Activated naive CD8-positive, alpha-beta T cell treated with anti-CD3 and anti-CD28 coated beads, Interleukin-2, amount 10 ng/mL, durations not matched to agents 7 days and 5 days (primary cell): ENCODE measurements at regions not wholly inside any gene's neighbourhood (a gene's known extent, or its start where the extent isn't known, plus 50 kb on each side); places are given as distances from the start of the nearest gene placed in this dataset.
A peak's percentile ranks its signal among the peaks of the same experiment; 100 is the strongest.

ENCODE experiments used
- ATAC-seq: fragments of 150-1000 bp; cut with Tn5 transposase; one replicate; pipeline ENCODE4 v1.10.0; 2021; ENCODE audit warnings: low read depth, moderate library complexity
- POLR2A ChIA-PET: fragments of 350-600 bp; sonication (Branson Sonifier 250); formaldehyde crosslinking; loops from one replicate; lab custom pipeline; 2021; ENCODE audit warnings: antibody characterized with exemption; lab: Charles Lee
- DNase-seq: peaks from one replicate; pipeline ENCODE4 v3.0.0; 2021
- H3K27ac Mint-ChIP-seq: one replicate; pipeline ENCODE4 v1.8.0; 2022; ENCODE audit warnings: mild to moderate bottlenecking, mixed read lengths
- H3K27me3 Mint-ChIP-seq: one replicate; pipeline ENCODE4 v1.8.0; 2022; ENCODE audit warnings: mild to moderate bottlenecking, moderate library complexity, mixed read lengths
- H3K36me3 Mint-ChIP-seq: one replicate; pipeline ENCODE4 v1.8.0; 2021; ENCODE audit warnings: mild to moderate bottlenecking, mixed read lengths
- H3K4me1 Mint-ChIP-seq: one replicate; pipeline ENCODE4 v1.8.0; 2021; ENCODE audit warnings: mixed read lengths
- H3K4me3 Mint-ChIP-seq: one replicate; pipeline ENCODE4 v1.8.0; 2022; ENCODE audit warnings: mild to moderate bottlenecking, moderate library complexity, mixed read lengths
- H3K9me3 Mint-ChIP-seq: one replicate; pipeline ENCODE4 v1.8.0; 2021; ENCODE audit warnings: mixed read lengths

DNA sequence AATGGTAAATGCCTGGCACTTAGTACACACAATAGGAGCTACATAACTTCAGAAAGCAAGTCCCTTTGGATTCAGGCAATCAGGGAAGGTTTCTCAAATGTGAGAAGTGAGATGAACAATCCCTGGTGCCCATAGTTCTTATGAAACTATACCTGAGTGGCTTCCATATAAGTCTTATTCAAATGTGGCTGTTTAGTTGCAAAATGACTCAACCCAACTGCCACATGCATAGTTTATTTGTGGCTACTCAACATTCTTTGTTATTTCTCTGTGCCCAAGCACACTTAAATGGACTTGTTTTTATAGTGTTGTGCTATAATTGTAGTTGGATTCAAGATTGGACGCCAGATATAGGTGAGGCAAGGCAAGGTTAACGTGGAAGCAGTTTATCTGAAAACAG is 93.7 kb upstream of the ATXN1 start:
- DNase-seq, result no peak
- ATAC-seq, result no peak
- peaks cover 8% of the 10 kb centered on the region for H3K4me1 Mint-ChIP-seq

GRCh38 chr6:16852671-16853070 is 91.4 kb upstream of the ATXN1 start:
- POLR2A ChIA-PET, result no interaction called here
- Mint-ChIP-seq H3K36me3 (no peaks in the 10 kb centered on the region), H3K9me3 (peaks cover 3% of the 10 kb centered on the region), H3K4me1 (peaks cover 13% of the 10 kb centered on the region), H3K27ac (no peak overlapping the region), H3K27me3 (peaks cover 17% of the 10 kb centered on the region), H3K4me3 (no peak overlapping the region)
- DNase-seq (no peak), ATAC-seq (no peak)

More for the DNA sequence above, 93.7 kb upstream of the ATXN1 start:
- Mint-ChIP-seq H3K27ac (no peak overlapping the region), H3K27me3 (peaks cover 20% of the 10 kb centered on the region), H3K4me3 (no peak overlapping the region), H3K36me3 (peaks cover 1% of the 10 kb centered on the region), H3K9me3 (peaks cover 7% of the 10 kb centered on the region)
- POLR2A ChIA-PET, result no interaction called here

DNA sequence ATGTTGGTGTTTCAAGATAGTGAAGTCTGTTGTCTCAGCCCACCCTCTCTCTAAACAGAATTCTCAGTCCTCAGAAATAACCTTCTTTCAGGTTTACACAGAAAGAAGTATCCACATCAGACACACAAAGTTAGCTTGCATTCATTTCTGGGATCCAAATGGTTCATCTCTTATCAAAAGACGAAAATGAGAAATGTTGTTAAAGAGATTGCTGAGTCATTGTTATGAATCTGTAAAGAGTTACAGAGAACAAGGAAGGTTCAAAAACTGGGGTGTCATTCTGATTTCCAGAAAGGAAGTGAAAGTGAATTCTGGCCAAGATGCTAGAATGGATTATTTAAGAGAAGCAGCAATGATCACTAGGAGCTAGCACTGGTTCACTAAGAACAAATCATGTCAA is 90.5 kb upstream of the ATXN1 start:
- no peak for DNase-seq
- peaks cover 17% of the 10 kb centered on the region for H3K27me3 Mint-ChIP-seq
- POLR2A ChIA-PET, result no interaction called here
- H3K36me3 Mint-ChIP-seq, result no peaks in the 10 kb centered on the region
- no peak for ATAC-seq
- peaks cover 13% of the 10 kb centered on the region for H3K4me1 Mint-ChIP-seq
- no peak overlapping the region for H3K4me3 Mint-ChIP-seq
- H3K27ac Mint-ChIP-seq, result no peak overlapping the region
- H3K9me3 Mint-ChIP-seq, result peaks cover 3% of the 10 kb centered on the region

DNA sequence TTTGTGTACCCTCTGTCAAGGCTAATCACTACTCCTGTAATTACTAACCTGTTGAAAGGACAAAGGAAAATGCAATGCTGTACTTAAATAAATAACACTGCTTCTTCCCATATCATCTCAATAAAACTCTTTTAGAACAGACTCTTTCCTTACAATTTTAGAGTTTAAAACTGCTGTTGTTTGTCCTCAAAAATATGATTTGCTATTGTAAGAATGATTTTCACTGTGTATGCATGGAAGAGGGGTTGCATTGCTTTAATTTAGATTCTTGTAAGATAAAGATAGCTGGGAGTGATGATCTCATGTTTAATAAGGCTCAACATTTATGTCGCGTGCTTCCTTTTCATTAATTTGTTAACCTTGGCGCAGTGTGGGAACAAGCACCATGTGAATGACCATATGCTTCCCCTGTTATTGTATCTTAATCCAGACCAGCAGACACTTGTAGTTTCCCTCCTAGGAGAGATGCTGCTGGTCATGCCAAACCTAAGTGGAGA is 89.8 kb upstream of the ATXN1 start:
- DNase-seq (no peak), ATAC-seq (no peak)
- H3K4me3 Mint-ChIP-seq, result no peak overlapping the region
- POLR2A ChIA-PET, result interaction anchor here (0.7 kb wide), 1 partner anchor 299 kb away, joined by 5 read pairs; no protein-coding TSS in a partner anchor
- H3K9me3 Mint-ChIP-seq, result peaks cover 3% of the 10 kb centered on the region
- peaks cover 13% of the 10 kb centered on the region for H3K4me1 Mint-ChIP-seq
- no peak overlapping the region for H3K27ac Mint-ChIP-seq
- H3K36me3 Mint-ChIP-seq, result no peaks in the 10 kb centered on the region
- peaks cover 17% of the 10 kb centered on the region for H3K27me3 Mint-ChIP-seq

GRCh38 chr6:16850681-16851026 is 89.4 kb upstream of the ATXN1 start:
- H3K36me3 Mint-ChIP-seq, result no peaks in the 10 kb centered on the region
- peaks cover 17% of the 10 kb centered on the region for H3K27me3 Mint-ChIP-seq
- no peak overlapping the region for H3K27ac Mint-ChIP-seq
- peaks cover 13% of the 10 kb centered on the region for H3K4me1 Mint-ChIP-seq
- peaks cover 3% of the 10 kb centered on the region for H3K9me3 Mint-ChIP-seq
- no peak overlapping the region for H3K4me3 Mint-ChIP-seq
- no peak for ATAC-seq
- POLR2A ChIA-PET, result interaction anchor here (0.7 kb wide), 1 partner anchor 299 kb away, joined by 5 read pairs; no protein-coding TSS in a partner anchor
- no peak for DNase-seq

GRCh38 chr6:16849988-16850680 is 88.9 kb upstream of the ATXN1 start:
- POLR2A ChIA-PET, result no interaction called here
- Mint-ChIP-seq H3K4me1 (peaks cover 11% of the 10 kb centered on the region), H3K4me3 (no peak overlapping the region), H3K9me3 (peaks cover 3% of the 10 kb centered on the region), H3K27ac (no peak overlapping the region), H3K36me3 (no peaks in the 10 kb centered on the region), H3K27me3 (peaks cover 12% of the 10 kb centered on the region)
- ATAC-seq (no peak), DNase-seq (no peak)

GRCh38 chr6:16849280-16849987 is 88.2 kb upstream of the ATXN1 start:
- POLR2A ChIA-PET, result no interaction called here
- no peak for DNase-seq

GRCh38 chr6:16846399-16846778 is 85.1 kb upstream of the ATXN1 start:
- no peak for DNase-seq
- H3K27ac Mint-ChIP-seq, result no peak overlapping the region
- no peak for ATAC-seq
- no peaks in the 10 kb centered on the region for H3K36me3 Mint-ChIP-seq
- H3K4me1 Mint-ChIP-seq, result peaks cover 8% of the 10 kb centered on the region
- no peak overlapping the region for H3K4me3 Mint-ChIP-seq
- peaks cover 3% of the 10 kb centered on the region for H3K9me3 Mint-ChIP-seq
- POLR2A ChIA-PET, result no interaction called here
- H3K27me3 Mint-ChIP-seq, result peaks cover 10% of the 10 kb centered on the region

More at GRCh38 chr6:16849280-16849987, 88.2 kb upstream of the ATXN1 start:
- Mint-ChIP-seq H3K9me3 (peaks cover 3% of the 10 kb centered on the region), H3K36me3 (no peaks in the 10 kb centered on the region), H3K27me3 (peaks cover 10% of the 10 kb centered on the region), H3K4me1 (peaks cover 10% of the 10 kb centered on the region), H3K27ac (no peak overlapping the region), H3K4me3 (no peak overlapping the region)
- peak; percentile 42 for ATAC-seq

DNA sequence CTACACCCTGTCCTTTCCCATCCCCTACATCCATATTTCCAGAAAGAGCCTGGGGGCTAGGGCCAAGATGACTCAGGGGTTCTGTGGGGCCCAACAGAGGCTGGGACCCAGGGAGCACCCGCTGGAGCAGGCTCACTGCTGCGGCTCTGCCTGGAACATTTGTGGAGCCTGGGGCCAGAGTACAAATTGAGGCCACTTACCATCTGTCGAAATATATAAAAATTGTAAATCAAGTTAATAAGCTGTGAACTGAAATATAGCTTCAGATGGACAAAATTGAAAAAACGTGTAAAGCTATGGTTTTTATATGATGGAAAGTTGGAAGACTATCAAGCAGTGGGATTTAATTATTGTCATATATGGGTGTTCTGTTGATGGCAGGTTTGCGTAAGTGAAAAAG is 82.9 kb upstream of the ATXN1 start:
- POLR2A ChIA-PET, result no interaction called here
- ATAC-seq, result no peak
- H3K27ac Mint-ChIP-seq, result no peak overlapping the region

DNA sequence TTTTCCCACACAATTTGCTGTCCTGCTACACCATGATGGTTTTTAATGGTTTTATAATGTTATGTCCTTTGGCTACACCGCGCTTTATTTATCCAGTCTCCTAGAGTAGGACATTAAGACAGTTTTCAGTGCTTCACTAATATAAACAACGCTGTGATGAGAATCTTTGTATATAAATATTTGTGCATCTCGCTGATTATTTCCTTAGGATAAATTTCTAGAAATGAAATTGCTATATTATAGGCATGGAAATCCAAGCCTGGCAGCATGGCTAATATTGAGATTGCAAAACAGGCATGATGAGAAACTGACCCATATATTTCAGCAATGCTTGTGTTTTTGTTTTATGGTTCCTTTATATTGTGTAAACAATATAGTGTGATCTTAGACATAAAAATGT is 81.4 kb upstream of the ATXN1 start:
- Mint-ChIP-seq H3K27ac (no peak overlapping the region), H3K9me3 (peaks cover 3% of the 10 kb centered on the region), H3K27me3 (peaks cover 10% of the 10 kb centered on the region), H3K4me1 (peaks cover 4% of the 10 kb centered on the region), H3K36me3 (no peaks in the 10 kb centered on the region), H3K4me3 (no peak overlapping the region)
- DNase-seq (no peak), ATAC-seq (no peak)
- POLR2A ChIA-PET, result no interaction called here

More for the DNA sequence above, 82.9 kb upstream of the ATXN1 start:
- Mint-ChIP-seq H3K9me3 (peaks cover 6% of the 10 kb centered on the region), H3K27me3 (peaks cover 10% of the 10 kb centered on the region), H3K4me1 (peaks cover 6% of the 10 kb centered on the region), H3K4me3 (no peak overlapping the region), H3K36me3 (no peaks in the 10 kb centered on the region)
- no peak for DNase-seq

- DNase-seq (no peak), ATAC-seq (no peak)
- H3K36me3 Mint-ChIP-seq, result no peaks in the 10 kb centered on the region
- H3K4me3 Mint-ChIP-seq, result no peak overlapping the region
- H3K4me1 Mint-ChIP-seq, result peaks cover 17% of the 10 kb centered on the region
- POLR2A ChIA-PET, result no interaction called here
- H3K9me3 Mint-ChIP-seq, result peaks cover 3% of the 10 kb centered on the region
- peaks cover 10% of the 10 kb centered on the region for H3K27me3 Mint-ChIP-seq
- no peak overlapping the region for H3K27ac Mint-ChIP-seq
These were observed 80.0 kb upstream of the ATXN1 start for GRCh38 chr6:16841241-16841640.

- H3K9me3 Mint-ChIP-seq, result peaks cover 3% of the 10 kb centered on the region
- POLR2A ChIA-PET, result no interaction called here
- no peak for ATAC-seq
These were observed 79.5 kb upstream of the ATXN1 start for GRCh38 chr6:16840725-16841124.

DNA sequence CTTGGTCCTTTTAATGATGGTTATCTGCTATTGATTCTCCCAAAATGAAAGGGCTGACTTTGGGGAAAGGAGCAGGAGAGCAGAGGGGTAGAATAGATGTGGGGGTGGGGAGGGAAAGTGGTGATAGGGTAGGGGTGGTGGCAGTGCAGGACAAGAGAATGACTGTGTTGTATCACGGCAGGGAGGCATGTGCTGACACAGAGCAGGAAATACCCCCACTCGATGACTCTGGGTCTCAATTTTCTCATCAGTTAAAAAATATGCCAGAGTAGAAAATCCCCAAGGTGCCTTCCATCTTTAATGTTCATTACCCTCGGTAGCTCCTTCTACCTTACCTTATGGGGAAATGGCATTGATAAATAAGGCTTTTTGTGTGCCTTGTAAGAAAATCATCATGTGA is 79.0 kb upstream of the ATXN1 start:
- DNase-seq (no peak), ATAC-seq (no peak)
- POLR2A ChIA-PET, result no interaction called here
- Mint-ChIP-seq H3K4me1 (peaks cover 18% of the 10 kb centered on the region), H3K9me3 (peaks cover 3% of the 10 kb centered on the region), H3K36me3 (no peaks in the 10 kb centered on the region), H3K27me3 (peaks cover 10% of the 10 kb centered on the region), H3K27ac (no peak overlapping the region), H3K4me3 (no peak overlapping the region)

More at GRCh38 chr6:16840725-16841124, 79.5 kb upstream of the ATXN1 start:
- Mint-ChIP-seq H3K27ac (no peak overlapping the region), H3K4me1 (peaks cover 18% of the 10 kb centered on the region), H3K36me3 (no peaks in the 10 kb centered on the region), H3K4me3 (no peak overlapping the region), H3K27me3 (peaks cover 10% of the 10 kb centered on the region)
- no peak for DNase-seq
